ENCODE measurements at regions not wholly inside any gene's neighbourhood (a gene's known extent, or its start where the extent isn't known, plus 50 kb on each side); places are given as distances from the start of the nearest gene placed in this dataset.

DNA sequence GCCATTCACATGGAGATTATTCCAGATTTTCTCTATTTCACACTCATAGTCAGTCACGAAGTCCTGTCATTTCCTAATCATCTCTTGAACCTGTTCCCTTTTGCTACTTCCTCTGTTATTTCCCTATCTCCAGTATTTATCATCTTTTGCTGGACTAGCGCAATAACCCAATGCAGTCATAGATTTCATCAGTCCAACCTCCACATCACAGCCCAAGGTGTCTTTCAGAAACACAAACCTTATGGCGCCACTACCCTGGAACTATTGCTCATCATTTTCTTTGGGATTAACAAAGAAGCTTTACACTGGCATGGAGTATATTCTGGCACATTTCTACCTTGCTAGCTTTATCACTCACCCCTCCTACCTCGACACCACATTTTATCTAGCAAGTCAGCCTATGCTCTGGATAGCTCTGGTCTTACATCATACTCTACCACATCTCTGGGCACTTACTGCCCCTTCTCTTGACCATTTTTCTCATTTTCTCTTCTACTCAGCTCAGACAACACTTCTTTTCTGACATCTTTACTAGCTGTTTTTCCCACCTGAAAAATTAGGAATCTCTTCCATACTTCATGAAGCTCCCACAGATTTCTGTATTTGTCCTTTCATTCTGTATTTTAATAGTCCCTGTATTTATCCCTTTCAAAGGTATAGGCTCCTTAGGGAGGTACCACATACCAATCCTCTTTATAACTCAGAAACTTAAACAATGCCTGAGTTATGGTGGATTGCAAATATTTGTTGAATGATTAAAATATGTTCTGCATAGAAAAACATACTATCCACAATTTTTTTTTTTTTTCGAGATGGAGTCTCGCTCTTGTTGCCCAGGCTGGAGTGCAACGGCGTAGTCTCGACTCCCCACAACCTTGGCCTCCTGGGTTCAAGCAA lies 534.7 kb downstream of the KLF12 start:
- H3K4me1 Mint-ChIP-seq = no peaks in the 10 kb centered on the region
- H3K27me3 Mint-ChIP-seq (ENCODE audit: low read depth) = no peaks in the 10 kb centered on the region
- H3K36me3 Mint-ChIP-seq (ENCODE audit: low read depth) = no peaks in the 10 kb centered on the region
- H3K4me3 Mint-ChIP-seq = no peak overlapping the region
- no peak overlapping the region for H3K27ac Mint-ChIP-seq
- TF ChIP-seq, protein P1, sequence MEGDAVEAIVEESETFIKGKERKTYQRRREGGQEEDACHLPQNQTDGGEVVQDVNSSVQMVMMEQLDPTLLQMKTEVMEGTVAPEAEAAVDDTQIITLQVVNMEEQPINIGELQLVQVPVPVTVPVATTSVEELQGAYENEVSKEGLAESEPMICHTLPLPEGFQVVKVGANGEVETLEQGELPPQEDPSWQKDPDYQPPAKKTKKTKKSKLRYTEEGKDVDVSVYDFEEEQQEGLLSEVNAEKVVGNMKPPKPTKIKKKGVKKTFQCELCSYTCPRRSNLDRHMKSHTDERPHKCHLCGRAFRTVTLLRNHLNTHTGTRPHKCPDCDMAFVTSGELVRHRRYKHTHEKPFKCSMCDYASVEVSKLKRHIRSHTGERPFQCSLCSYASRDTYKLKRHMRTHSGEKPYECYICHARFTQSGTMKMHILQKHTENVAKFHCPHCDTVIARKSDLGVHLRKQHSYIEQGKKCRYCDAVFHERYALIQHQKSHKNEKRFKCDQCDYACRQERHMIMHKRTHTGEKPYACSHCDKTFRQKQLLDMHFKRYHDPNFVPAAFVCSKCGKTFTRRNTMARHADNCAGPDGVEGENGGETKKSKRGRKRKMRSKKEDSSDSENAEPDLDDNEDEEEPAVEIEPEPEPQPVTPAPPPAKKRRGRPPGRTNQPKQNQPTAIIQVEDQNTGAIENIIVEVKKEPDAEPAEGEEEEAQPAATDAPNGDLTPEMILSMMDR (IDR thresholded peaks at IDR 0.05; ENCODE audit: unreplicated experiment in 3 of 3) = no peak
- peaks cover 6% of the 10 kb centered on the region for H3K9me3 Mint-ChIP-seq

GRCh38 chr13:73598020-73598712 lies 536.0 kb downstream of the KLF12 start:
- H3K27ac Mint-ChIP-seq = no peak overlapping the region
- no peaks in the 10 kb centered on the region for H3K27me3 Mint-ChIP-seq (ENCODE audit: low read depth)
- H3K4me3 Mint-ChIP-seq = no peak overlapping the region
- TF ChIP-seq, protein P1 (IDR thresholded peaks at IDR 0.05; ENCODE audit: unreplicated experiment in 3 of 3) = no peak
- no peaks in the 10 kb centered on the region for H3K9me3 Mint-ChIP-seq
- H3K36me3 Mint-ChIP-seq (ENCODE audit: low read depth) = no peaks in the 10 kb centered on the region
- H3K4me1 Mint-ChIP-seq = no peaks in the 10 kb centered on the region

- no peaks in the 10 kb centered on the region for H3K27me3 Mint-ChIP-seq (ENCODE audit: low read depth)
- no peak overlapping the region for H3K4me3 Mint-ChIP-seq
- H3K27ac Mint-ChIP-seq = no peak overlapping the region
- TF ChIP-seq, protein P1 (IDR thresholded peaks at IDR 0.05; ENCODE audit: unreplicated experiment in 3 of 3) = no peak
- H3K4me1 Mint-ChIP-seq = no peaks in the 10 kb centered on the region
- H3K36me3 Mint-ChIP-seq (ENCODE audit: low read depth) = no peaks in the 10 kb centered on the region
- H3K9me3 Mint-ChIP-seq = no peaks in the 10 kb centered on the region
Observed at GRCh38 chr13:73596382-73596781, 537.6 kb downstream of the KLF5 start.

DNA sequence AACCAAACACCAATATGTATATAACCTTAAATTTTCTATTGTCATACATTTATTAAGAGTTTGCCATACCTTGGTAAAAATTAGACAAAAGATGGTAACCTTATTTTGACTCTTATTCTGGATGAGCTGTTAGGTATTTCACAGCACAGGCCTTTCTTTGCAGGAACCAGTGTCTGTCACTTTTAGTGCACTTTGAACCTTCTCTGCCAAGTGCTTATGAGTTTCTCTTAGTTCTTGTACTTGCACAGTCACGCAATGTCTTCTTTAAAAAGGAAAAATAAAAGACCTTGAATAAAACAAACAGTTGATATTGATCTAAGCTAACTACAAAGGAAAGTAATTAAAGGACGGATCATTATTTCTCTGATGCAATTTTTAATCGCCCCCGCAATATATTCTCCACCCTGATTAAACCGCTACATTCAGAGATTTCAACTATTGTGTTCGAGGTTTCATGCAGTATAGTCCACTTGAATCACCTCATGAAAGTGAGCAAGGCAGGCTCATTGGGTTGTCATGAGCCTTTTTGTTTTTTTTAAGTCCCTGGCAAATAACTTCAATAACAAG lies 534.5 kb downstream of the KLF5 start:
- Mint-ChIP-seq H3K36me3 (ENCODE audit: low read depth) (no peaks in the 10 kb centered on the region), H3K4me1 (peaks cover 4% of the 10 kb centered on the region), H3K4me3 (no peak overlapping the region), H3K27me3 (ENCODE audit: low read depth) (no peaks in the 10 kb centered on the region), H3K9me3 (no peaks in the 10 kb centered on the region), H3K27ac (peak overlapping the region in 2 of 3 experiments; percentile 19 to 71)
- TF ChIP-seq, protein P1 (IDR thresholded peaks at IDR 0.05; ENCODE audit: unreplicated experiment in 3 of 3) = no peak

DNA sequence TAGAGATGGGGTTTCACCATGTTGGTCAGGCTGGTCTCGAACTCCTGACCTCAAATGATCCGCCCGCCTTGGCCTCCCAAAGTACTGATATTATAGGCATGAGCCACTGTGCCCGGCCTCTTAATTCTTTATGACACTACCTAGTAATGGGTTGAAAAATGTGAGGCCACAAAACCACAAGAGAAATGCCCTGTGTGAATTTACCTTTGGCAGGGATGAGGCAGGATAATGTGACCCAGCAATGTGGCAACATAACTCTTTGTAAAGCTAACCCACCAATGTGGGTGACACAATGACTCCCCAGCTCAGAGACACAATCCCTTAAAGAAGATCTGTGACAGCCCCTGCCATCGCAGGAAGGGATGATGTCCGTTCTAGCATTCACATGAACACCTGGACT lies 533.1 kb downstream of the KLF5 start:
- H3K4me1 Mint-ChIP-seq = peaks cover 4% of the 10 kb centered on the region
- H3K27ac Mint-ChIP-seq = no peak overlapping the region
- peaks cover 4% of the 10 kb centered on the region for H3K9me3 Mint-ChIP-seq
- H3K4me3 Mint-ChIP-seq = no peak overlapping the region
- no peaks in the 10 kb centered on the region for H3K27me3 Mint-ChIP-seq (ENCODE audit: low read depth)
- TF ChIP-seq, protein P1 (IDR thresholded peaks at IDR 0.05; ENCODE audit: unreplicated experiment in 3 of 3) = no peak
- no peaks in the 10 kb centered on the region for H3K36me3 Mint-ChIP-seq (ENCODE audit: low read depth)

Measured in nephron (organoid).